H1 (cell line): ENCODE measurements at regions not wholly inside any gene's neighbourhood (a gene's known extent, or its start where the extent isn't known, plus 50 kb on each side); places are given as distances from the start of the nearest gene placed in this dataset.

ENCODE experiments used
- CBX5 ChIP-seq: fragments of 300-800, 300-1000 bp; sonication (generic); IDR thresholded peaks from 2 replicates; pipeline ENCODE4 v1.7.1; 2016; ENCODE audit warnings: antibody characterized with exemption, low read length, low read depth
- CEBPB ChIP-seq: IDR thresholded peaks from 2 replicates; pipeline ENCODE4 v1.6.1; 2012; ENCODE audit warnings: low read depth, low read length
- CHD7 ChIP-seq: fragments of 300-600 bp; sonication (generic); IDR thresholded peaks from 2 replicates; pipeline ENCODE4 v1.7.1; 2012; ENCODE audit warnings: low read length, moderate library complexity, mild to moderate bottlenecking, inconsistent platforms; ENCODE audit not compliant: insufficient replicate concordance
- JUN ChIP-seq: IDR thresholded peaks from 2 replicates; pipeline ENCODE4 v1.6.1; 2011; ENCODE audit warnings: low read depth, mild to moderate bottlenecking, improper control_type of control experiment, low read length
- RBBP5 ChIP-seq: IDR thresholded peaks from 2 replicates; pipeline ENCODE4 v1.7.1; 2012; ENCODE audit warnings: low read depth, mild to moderate bottlenecking, inconsistent platforms, low read length, moderate library complexity, borderline replicate concordance
- SAP30 ChIP-seq: fragments of 300-600 bp; sonication (generic); IDR thresholded peaks from 2 replicates; pipeline ENCODE4 v1.7.1; 2012; ENCODE audit warnings: low read length, moderate library complexity, mild to moderate bottlenecking, inconsistent platforms; ENCODE audit not compliant: insufficient read depth, insufficient replicate concordance
- SP1 ChIP-seq: IDR thresholded peaks from 2 replicates; pipeline ENCODE4 v1.6.1; 2011; ENCODE audit warnings: low read depth, low read length
- SP2 ChIP-seq: IDR thresholded peaks from 2 replicates; pipeline ENCODE4 v1.6.1; 2012; ENCODE audit warnings: mild to moderate bottlenecking, low read length, inconsistent platforms
- SUZ12 ChIP-seq: fragments of 200-600 bp; sonication (generic); IDR thresholded peaks from 2 replicates; pipeline ENCODE4 v1.6.1; 2012; ENCODE audit warnings: mild to moderate bottlenecking, inconsistent platforms, low read length, moderate library complexity, mixed read lengths
- USF2 ChIP-seq: IDR thresholded peaks from 2 replicates; pipeline ENCODE4 v1.6.1; 2011; ENCODE audit warnings: low read length, improper control_type of control experiment
- ZNF274 ChIP-seq: IDR thresholded peaks from 2 replicates; pipeline ENCODE4 v1.7.0; 2012; ENCODE audit warnings: low read length, borderline replicate concordance; ENCODE audit errors: extremely low read depth

- no peak for TF ChIP-seq CHD7
- no peak for TF ChIP-seq CBX5
- no peak for TF ChIP-seq USF2
- no peak for TF ChIP-seq SP1
- TF ChIP-seq SAP30 = no peak
- no peak for TF ChIP-seq RBBP5
- TF ChIP-seq SP2 = no peak
- no peak for TF ChIP-seq SUZ12
- TF ChIP-seq CEBPB = no peak
- TF ChIP-seq ZNF274 = no peak
- TF ChIP-seq JUN = no peak
Observed at GRCh38 chr1:82079607-82080006, 278.9 kb downstream of the ADGRL2 start (continued).
